Activated T-helper 17 cell treated with anti-CD3 and anti-CD28 coated beads, Interleukin-2, amount 50 U/mL, for 72 hours (primary cell): ENCODE measurements at regions not wholly inside any gene's neighbourhood (a gene's known extent, or its start where the extent isn't known, plus 50 kb on each side); places are given as distances from the start of the nearest gene placed in this dataset.
A peak's percentile ranks its signal among the peaks of the same experiment; 100 is the strongest.

Source experiments
- ATAC-seq: fragments of 150-1000 bp; cut with Tn5 transposase; replicated peaks from 2 replicates; pipeline ENCODE4 v1.10.0; 2021; ENCODE audit warnings: mild to moderate bottlenecking, moderate library complexity
- H3K27ac Mint-ChIP-seq: one replicate; pipeline ENCODE4 v1.8.0; 2022; ENCODE audit warnings: mixed read lengths
- H3K27me3 Mint-ChIP-seq: one replicate; pipeline ENCODE4 v1.8.0; 2022; ENCODE audit warnings: mixed read lengths
- H3K36me3 Mint-ChIP-seq: one replicate; pipeline ENCODE4 v1.8.0; 2022; ENCODE audit warnings: low read depth, mild to moderate bottlenecking, mixed read lengths
- H3K4me1 Mint-ChIP-seq: one replicate; pipeline ENCODE4 v1.8.0; 2022; ENCODE audit warnings: mixed read lengths
- H3K4me3 Mint-ChIP-seq: one replicate; pipeline ENCODE4 v1.8.0; 2022; ENCODE audit warnings: mild to moderate bottlenecking, mixed read lengths
- H3K9me3 Mint-ChIP-seq: one replicate; pipeline ENCODE4 v1.8.0; 2022; ENCODE audit warnings: mixed read lengths

- Mint-ChIP-seq H3K4me3 (no peak overlapping the region), H3K9me3 (peaks cover 2% of the 10 kb centered on the region), H3K27me3 (peaks cover 7% of the 10 kb centered on the region), H3K36me3 (no peaks in the 10 kb centered on the region), H3K27ac (no peak overlapping the region), H3K4me1 (no peaks in the 10 kb centered on the region)
- peak; percentile 57 for ATAC-seq
Measured at GRCh38 chr3:181292984-181293383, 303.4 kb upstream of the DNAJC19 start.

GRCh38 chr3:181290941-181291340 is 301.4 kb upstream of the DNAJC19 start:
- Mint-ChIP-seq H3K4me1 (no peaks in the 10 kb centered on the region), H3K27ac (no peak overlapping the region), H3K9me3 (no peaks in the 10 kb centered on the region), H3K36me3 (no peaks in the 10 kb centered on the region), H3K27me3 (peaks cover 5% of the 10 kb centered on the region), H3K4me3 (no peak overlapping the region)
- no peak for ATAC-seq

- Mint-ChIP-seq H3K4me1 (no peaks in the 10 kb centered on the region), H3K4me3 (no peak overlapping the region), H3K27ac (no peak overlapping the region), H3K36me3 (no peaks in the 10 kb centered on the region), H3K9me3 (no peaks in the 10 kb centered on the region), H3K27me3 (peaks cover 5% of the 10 kb centered on the region)
- no peak for ATAC-seq
Measured at GRCh38 chr3:181289306-181289705, 299.8 kb upstream of the DNAJC19 start.

- no peaks in the 10 kb centered on the region for H3K9me3 Mint-ChIP-seq
- H3K36me3 Mint-ChIP-seq: no peaks in the 10 kb centered on the region
- H3K27me3 Mint-ChIP-seq: peaks cover 8% of the 10 kb centered on the region
- ATAC-seq: no peak
- H3K27ac Mint-ChIP-seq: no peak overlapping the region
- no peak overlapping the region for H3K4me3 Mint-ChIP-seq
- no peaks in the 10 kb centered on the region for H3K4me1 Mint-ChIP-seq
Measured at GRCh38 chr3:181288145-181288544, 298.6 kb upstream of the DNAJC19 start.

GRCh38 chr3:181279239-181279565 is 289.7 kb upstream of the DNAJC19 start:
- ATAC-seq: no peak
- no peaks in the 10 kb centered on the region for H3K36me3 Mint-ChIP-seq
- no peaks in the 10 kb centered on the region for H3K4me1 Mint-ChIP-seq

GRCh38 chr3:181278468-181279238 is 289.1 kb upstream of the DNAJC19 start:
- no peaks in the 10 kb centered on the region for H3K27me3 Mint-ChIP-seq
- H3K4me3 Mint-ChIP-seq: no peak overlapping the region
- H3K4me1 Mint-ChIP-seq: no peaks in the 10 kb centered on the region
- H3K36me3 Mint-ChIP-seq: no peaks in the 10 kb centered on the region
- ATAC-seq: no peak
- H3K27ac Mint-ChIP-seq: no peak overlapping the region
- H3K9me3 Mint-ChIP-seq: no peaks in the 10 kb centered on the region

More at GRCh38 chr3:181279239-181279565, 289.7 kb upstream of the DNAJC19 start:
- Mint-ChIP-seq H3K27ac (no peak overlapping the region), H3K9me3 (no peaks in the 10 kb centered on the region), H3K4me3 (no peak overlapping the region), H3K27me3 (peaks cover 1% of the 10 kb centered on the region)

- no peaks in the 10 kb centered on the region for H3K4me1 Mint-ChIP-seq
- H3K27me3 Mint-ChIP-seq: no peaks in the 10 kb centered on the region
- H3K36me3 Mint-ChIP-seq: no peaks in the 10 kb centered on the region
- no peak for ATAC-seq
- no peaks in the 10 kb centered on the region for H3K9me3 Mint-ChIP-seq
- H3K27ac Mint-ChIP-seq: no peak overlapping the region
- no peak overlapping the region for H3K4me3 Mint-ChIP-seq
Measured at GRCh38 chr3:181276358-181276896, 286.9 kb upstream of the DNAJC19 start.

- Mint-ChIP-seq H3K27ac (no peak overlapping the region), H3K4me3 (no peak overlapping the region), H3K36me3 (no peaks in the 10 kb centered on the region), H3K9me3 (no peaks in the 10 kb centered on the region), H3K4me1 (no peaks in the 10 kb centered on the region), H3K27me3 (no peaks in the 10 kb centered on the region)
- no peak for ATAC-seq
Measured at GRCh38 chr3:181274025-181274424, 284.5 kb upstream of the DNAJC19 start.

- no peak for ATAC-seq
Measured at GRCh38 chr3:181267312-181267711, 277.8 kb upstream of the DNAJC19 start.

GRCh38 chr3:181265750-181266333 is 276.3 kb upstream of the DNAJC19 start:
- ATAC-seq: no peak
- Mint-ChIP-seq H3K27me3 (no peaks in the 10 kb centered on the region), H3K4me3 (peak overlapping the region; percentile 54), H3K27ac (peak overlapping the region; percentile 37), H3K9me3 (peaks cover 6% of the 10 kb centered on the region), H3K4me1 (no peaks in the 10 kb centered on the region), H3K36me3 (no peaks in the 10 kb centered on the region)

More at GRCh38 chr3:181267312-181267711, 277.8 kb upstream of the DNAJC19 start:
- H3K27me3 Mint-ChIP-seq: no peaks in the 10 kb centered on the region
- H3K9me3 Mint-ChIP-seq: peaks cover 6% of the 10 kb centered on the region
- no peak overlapping the region for H3K27ac Mint-ChIP-seq
- no peak overlapping the region for H3K4me3 Mint-ChIP-seq
- H3K4me1 Mint-ChIP-seq: no peaks in the 10 kb centered on the region
- H3K36me3 Mint-ChIP-seq: no peaks in the 10 kb centered on the region

- no peaks in the 10 kb centered on the region for H3K36me3 Mint-ChIP-seq
- no peak overlapping the region for H3K27ac Mint-ChIP-seq
- H3K4me1 Mint-ChIP-seq: no peaks in the 10 kb centered on the region
- H3K4me3 Mint-ChIP-seq: no peak overlapping the region
- H3K27me3 Mint-ChIP-seq: no peaks in the 10 kb centered on the region
- H3K9me3 Mint-ChIP-seq: peaks cover 6% of the 10 kb centered on the region
- no peak for ATAC-seq
Measured at GRCh38 chr3:181264486-181264885, 274.9 kb upstream of the DNAJC19 start.

GRCh38 chr3:181253796-181254195 is 264.3 kb upstream of the DNAJC19 start:
- no peaks in the 10 kb centered on the region for H3K27me3 Mint-ChIP-seq
- no peak overlapping the region for H3K4me3 Mint-ChIP-seq
- peaks cover under 1% of the 10 kb centered on the region for H3K9me3 Mint-ChIP-seq
- no peak for ATAC-seq
- H3K4me1 Mint-ChIP-seq: no peaks in the 10 kb centered on the region
- H3K36me3 Mint-ChIP-seq: no peaks in the 10 kb centered on the region
- H3K27ac Mint-ChIP-seq: no peak overlapping the region

- no peak overlapping the region for H3K27ac Mint-ChIP-seq
- H3K27me3 Mint-ChIP-seq: no peaks in the 10 kb centered on the region
- H3K9me3 Mint-ChIP-seq: no peaks in the 10 kb centered on the region
- no peak for ATAC-seq
- H3K36me3 Mint-ChIP-seq: no peaks in the 10 kb centered on the region
- no peak overlapping the region for H3K4me3 Mint-ChIP-seq
- no peaks in the 10 kb centered on the region for H3K4me1 Mint-ChIP-seq
Measured at GRCh38 chr3:181252631-181253030, 263.1 kb upstream of the DNAJC19 start.

GRCh38 chr3:181250714-181251113 is 261.2 kb upstream of the DNAJC19 start:
- no peak for ATAC-seq
- no peak overlapping the region for H3K4me3 Mint-ChIP-seq
- H3K9me3 Mint-ChIP-seq: no peaks in the 10 kb centered on the region
- H3K27me3 Mint-ChIP-seq: no peaks in the 10 kb centered on the region
- no peaks in the 10 kb centered on the region for H3K4me1 Mint-ChIP-seq
- H3K36me3 Mint-ChIP-seq: no peaks in the 10 kb centered on the region
- H3K27ac Mint-ChIP-seq: no peak overlapping the region

GRCh38 chr3:181239441-181239840 is 249.9 kb upstream of the DNAJC19 start:
- no peaks in the 10 kb centered on the region for H3K27me3 Mint-ChIP-seq
- H3K4me1 Mint-ChIP-seq: no peaks in the 10 kb centered on the region
- H3K4me3 Mint-ChIP-seq: no peak overlapping the region
- H3K36me3 Mint-ChIP-seq: no peaks in the 10 kb centered on the region
- no peak overlapping the region for H3K27ac Mint-ChIP-seq
- no peaks in the 10 kb centered on the region for H3K9me3 Mint-ChIP-seq
- ATAC-seq: no peak
